GM12892 (cell line): ENCODE measurements at regions not wholly inside any gene's neighbourhood (a gene's known extent, or its start where the extent isn't known, plus 50 kb on each side); places are given as distances from the start of the nearest gene placed in this dataset.

Experiments used
- POLR2A ChIP-seq: IDR thresholded peaks from 2 replicates; pipeline ENCODE4 v1.6.1; 2011; ENCODE audit warnings: low read depth, low read length, control low read depth
- POLR2AphosphoS5 ChIP-seq: IDR thresholded peaks from 2 replicates; pipeline ENCODE4 v1.6.1; 2011; ENCODE audit warnings: low read depth, low read length, control low read depth
- TAF1 ChIP-seq: IDR thresholded peaks from 2 replicates; pipeline ENCODE4 v1.6.1; 2011; ENCODE audit warnings: low read depth, mild to moderate bottlenecking, control low read depth, low read length, borderline replicate concordance

- no peak for TF ChIP-seq POLR2AphosphoS5
- TF ChIP-seq POLR2A = no peak
- no peak for TF ChIP-seq TAF1
Observed at GRCh38 chr2:19503406-19503805, 145.0 kb upstream of the OSR1 start.
